Esophagus squamous epithelium (tissue), 4 donors: ENCODE measurements at regions not wholly inside any gene's neighbourhood (a gene's known extent, or its start where the extent isn't known, plus 50 kb on each side); places are given as distances from the start of the nearest gene placed in this dataset.
"Not testable (repeated sequence)": the region's sequence is repeated elsewhere in the genome, so short reads cannot be mapped to it uniquely, and the experiment has no call there.

ENCODE experiments used
- POLR2A ChIP-seq, 4 donors: fragments of 450-650 bp; IDR thresholded peaks; one replicate each; pipeline ENCODE4 v1.6.1; 2017; ENCODE audit warnings: antibody characterized with exemption in 4 of 4, mild to moderate bottlenecking in 4 of 4, moderate library complexity in 3 of 4
- TF ChIP-seq, protein P1 (sequence below), 6 experiments: fragments of 450-650 bp in 4 of 6; fragments of 200-600 bp in 2 of 6; sonication (generic) in 2 of 6; IDR thresholded peaks; one replicate each; pipeline ENCODE4 v1.5.1; 2016 to 2019; ENCODE audit warnings: antibody characterized with exemption in 6 of 6, mild to moderate bottlenecking in 4 of 6, moderate library complexity in 4 of 6

DNA sequence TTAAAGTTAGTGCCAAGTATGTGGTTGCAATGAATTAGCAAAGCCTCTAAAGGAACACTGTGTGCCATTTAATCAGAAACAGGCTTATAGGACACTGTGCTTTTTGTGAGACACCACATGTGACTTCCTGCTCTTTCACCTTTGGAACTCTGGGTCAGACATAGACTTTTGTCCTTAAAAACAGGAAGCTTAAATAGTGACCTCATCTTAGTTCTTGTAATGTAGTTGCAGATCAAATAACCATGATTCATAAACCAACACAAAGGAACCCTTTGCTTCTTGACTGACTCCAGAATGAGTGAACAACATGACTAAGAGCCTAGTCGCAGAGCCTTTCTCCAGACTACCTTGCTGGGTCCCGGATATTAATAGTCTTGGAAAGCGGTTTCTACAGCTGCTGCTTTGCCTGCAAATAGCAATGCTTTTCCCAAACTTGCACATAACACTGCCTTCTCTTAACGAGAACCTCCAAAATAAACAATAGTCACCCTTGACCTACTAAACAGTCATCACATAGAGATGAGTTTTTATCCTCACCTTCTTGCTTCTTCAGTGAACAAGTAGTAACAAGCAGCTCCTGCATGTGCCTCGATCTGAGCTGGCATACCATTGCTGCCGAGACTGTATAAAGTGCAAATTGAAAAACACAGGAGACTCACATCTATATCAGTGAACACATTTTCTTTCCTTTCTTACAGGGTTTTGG, 1947.0 kb downstream of the FOXD4L5 start:
- TF ChIP-seq, protein P1, sequence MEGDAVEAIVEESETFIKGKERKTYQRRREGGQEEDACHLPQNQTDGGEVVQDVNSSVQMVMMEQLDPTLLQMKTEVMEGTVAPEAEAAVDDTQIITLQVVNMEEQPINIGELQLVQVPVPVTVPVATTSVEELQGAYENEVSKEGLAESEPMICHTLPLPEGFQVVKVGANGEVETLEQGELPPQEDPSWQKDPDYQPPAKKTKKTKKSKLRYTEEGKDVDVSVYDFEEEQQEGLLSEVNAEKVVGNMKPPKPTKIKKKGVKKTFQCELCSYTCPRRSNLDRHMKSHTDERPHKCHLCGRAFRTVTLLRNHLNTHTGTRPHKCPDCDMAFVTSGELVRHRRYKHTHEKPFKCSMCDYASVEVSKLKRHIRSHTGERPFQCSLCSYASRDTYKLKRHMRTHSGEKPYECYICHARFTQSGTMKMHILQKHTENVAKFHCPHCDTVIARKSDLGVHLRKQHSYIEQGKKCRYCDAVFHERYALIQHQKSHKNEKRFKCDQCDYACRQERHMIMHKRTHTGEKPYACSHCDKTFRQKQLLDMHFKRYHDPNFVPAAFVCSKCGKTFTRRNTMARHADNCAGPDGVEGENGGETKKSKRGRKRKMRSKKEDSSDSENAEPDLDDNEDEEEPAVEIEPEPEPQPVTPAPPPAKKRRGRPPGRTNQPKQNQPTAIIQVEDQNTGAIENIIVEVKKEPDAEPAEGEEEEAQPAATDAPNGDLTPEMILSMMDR (IDR thresholded peaks at IDR 0.05): not testable (repeated sequence)
- TF ChIP-seq POLR2A (IDR thresholded peaks at IDR 0.05): peak in 1 of 4 donors; percentile 14
